ENCODE measurements at regions not wholly inside any gene's neighbourhood (a gene's known extent, or its start where the extent isn't known, plus 50 kb on each side); places are given as distances from the start of the nearest gene placed in this dataset.

DNA sequence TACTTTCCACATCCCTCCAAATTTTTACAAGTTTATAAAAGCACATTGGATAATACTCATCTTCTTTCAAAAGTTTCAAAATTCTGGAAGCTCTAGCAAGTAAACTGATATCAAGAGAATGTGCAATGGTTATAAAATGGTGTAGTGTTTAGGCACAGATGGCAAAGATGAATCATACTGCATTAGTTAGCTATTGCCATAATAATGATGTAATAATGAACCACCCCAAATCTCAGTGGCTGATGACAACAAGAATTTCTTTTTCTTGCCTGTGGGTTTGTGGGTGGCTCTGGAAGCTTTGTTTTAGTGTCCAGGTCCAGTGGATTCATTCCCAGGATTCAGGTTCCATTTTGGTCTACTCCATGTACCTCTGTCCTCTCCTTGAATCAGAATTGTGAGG lies 319.0 kb downstream of the BRINP1 start:
- DNase-seq = no peak

DNA sequence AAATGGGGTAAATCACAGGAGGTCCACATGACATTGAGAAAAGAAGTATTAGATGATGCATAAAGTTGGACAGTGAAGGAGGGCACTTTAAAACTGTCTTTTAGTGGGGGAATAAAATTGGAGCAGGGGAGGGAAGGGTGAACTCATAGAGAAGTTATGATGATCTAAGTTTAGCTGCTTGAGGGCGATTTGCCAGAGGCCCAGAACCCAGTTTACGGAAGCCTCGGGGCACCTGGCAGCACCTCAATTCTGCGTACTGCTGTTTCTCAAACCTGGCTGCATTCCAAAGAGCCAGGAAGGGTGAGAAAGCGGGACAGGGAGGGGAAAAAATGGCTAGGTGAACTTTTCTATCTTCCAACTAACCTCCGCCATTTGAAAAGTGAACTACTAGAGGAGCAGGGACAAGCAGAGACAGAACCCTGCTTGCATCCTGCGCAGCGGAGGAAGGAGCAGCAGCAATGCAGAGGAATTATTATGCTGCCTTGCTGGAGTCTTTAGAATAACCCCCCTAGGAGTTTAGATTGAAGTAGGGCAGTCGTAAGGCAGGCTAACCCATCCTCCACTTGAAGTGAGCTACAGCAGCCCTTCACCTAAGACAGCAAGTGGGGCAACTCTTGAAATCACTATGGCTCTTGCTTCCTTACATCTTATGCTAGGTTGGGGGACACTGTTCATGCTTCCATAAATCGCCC lies 316.8 kb downstream of the BRINP1 start:
- DNase-seq = no peak

DNA sequence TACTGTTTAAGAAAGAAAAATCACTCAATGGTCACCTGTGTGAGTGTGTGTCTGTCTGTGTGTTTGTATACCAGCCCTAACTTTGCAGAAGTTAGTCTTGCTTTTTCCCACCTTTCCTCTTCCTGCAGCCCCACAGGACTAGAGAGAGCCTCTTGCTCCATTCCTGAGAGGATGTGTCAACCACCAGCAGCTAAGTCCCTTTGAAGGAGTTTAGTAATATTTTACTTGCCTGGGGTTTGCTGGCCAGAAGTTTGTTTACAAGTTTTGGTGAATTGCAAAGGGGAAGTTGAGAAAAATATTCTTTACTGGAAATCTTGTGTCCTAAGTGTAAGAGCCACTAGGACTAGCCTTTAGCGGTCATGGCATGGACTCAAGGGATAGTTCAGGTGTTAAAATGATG lies 316.2 kb downstream of the BRINP1 start:
- no peak for DNase-seq

DNA sequence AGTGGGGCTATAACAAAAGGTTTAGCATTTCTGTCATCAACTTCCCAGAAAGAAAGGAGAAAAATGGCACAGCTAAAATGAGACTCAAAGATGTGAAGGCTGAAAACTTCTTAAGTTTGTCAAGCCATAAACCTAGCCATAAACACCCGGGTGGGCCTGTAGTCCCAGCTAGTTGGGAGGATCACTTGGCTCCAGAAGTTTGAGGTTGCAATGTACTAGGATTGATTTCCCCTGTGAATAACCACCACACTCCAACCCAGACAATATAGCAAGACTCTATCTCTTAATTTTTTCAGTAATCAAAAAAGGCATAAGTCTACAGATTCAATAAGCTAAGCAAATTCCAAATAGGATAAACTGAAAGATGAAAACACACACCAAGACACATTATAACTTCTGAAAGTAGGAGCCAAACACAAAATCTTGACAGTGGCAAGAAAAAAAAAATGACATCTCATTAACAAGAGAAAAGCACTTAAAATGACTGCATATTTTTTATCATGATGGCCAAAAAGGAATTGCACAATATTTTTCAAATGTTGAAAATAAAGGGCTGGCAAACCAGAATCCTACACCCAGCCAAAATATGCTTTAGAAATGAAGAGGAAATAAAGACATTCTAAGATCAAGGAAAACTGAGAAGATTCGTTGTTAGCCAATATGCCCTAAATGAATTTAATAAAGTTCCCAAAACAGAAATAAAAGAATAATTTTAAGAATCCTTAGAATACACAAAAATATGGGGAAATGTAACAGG lies 308.4 kb downstream of the BRINP1 start:
- DNase-seq = no peak

DNA sequence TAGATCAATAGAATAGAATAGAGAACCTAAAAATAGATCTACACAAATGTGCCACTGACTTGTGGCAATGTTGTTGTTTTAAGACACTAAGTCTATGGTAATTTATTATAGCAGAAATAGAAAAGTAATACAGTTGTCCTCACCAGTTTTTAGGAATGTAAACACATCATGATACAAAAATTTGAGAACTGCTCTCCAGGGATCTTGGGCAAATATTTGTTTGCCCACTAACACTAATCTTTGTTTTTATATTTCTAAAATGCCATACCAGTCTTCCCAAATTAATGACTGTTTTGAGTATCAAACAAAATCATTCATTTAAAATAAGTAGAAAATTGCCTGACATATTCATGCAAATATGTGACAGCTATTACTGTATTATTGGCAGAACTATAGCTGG lies 297.6 kb downstream of the BRINP1 start:
- DNase-seq = no peak

DNA sequence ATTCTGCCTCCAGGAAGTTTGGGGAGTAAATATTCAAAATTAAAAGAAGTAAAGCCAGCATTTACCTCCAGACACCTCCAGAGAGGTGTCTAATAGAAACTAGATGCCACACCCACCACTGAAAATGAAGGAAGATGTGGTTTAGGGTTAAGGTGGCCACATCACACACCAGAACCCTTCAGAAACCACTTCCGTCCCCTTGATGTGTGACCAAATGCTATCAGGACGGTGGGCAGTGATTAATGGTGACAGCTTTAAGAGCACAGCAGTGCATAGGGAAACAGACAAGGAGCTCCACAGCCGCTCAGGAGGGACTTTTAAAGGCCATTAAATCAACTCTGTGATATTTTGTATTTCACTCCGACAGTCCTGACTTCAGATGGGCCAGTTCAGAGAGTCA lies 295.2 kb downstream of the BRINP1 start:
- no peak for DNase-seq

DNA sequence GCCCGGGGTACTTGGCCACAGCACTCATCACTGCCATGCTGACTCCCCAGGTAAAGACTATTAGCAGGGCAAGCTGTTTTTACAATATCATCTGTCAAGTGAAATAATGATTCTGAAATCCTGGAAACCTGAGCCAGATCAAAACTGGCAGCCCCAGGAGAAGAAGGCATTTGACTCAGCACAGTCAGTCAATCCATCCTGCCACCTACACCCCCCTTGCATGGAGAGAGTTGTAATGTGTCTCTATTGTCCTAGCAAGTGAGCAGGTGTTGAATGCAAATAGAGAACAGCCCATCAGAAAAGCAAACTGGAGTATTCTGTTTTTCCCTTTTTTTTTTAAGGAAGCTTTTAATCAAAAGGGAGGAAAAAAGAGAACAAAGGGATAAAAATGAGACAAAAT lies 291.2 kb downstream of the BRINP1 start:
- no peak for DNase-seq

DNA sequence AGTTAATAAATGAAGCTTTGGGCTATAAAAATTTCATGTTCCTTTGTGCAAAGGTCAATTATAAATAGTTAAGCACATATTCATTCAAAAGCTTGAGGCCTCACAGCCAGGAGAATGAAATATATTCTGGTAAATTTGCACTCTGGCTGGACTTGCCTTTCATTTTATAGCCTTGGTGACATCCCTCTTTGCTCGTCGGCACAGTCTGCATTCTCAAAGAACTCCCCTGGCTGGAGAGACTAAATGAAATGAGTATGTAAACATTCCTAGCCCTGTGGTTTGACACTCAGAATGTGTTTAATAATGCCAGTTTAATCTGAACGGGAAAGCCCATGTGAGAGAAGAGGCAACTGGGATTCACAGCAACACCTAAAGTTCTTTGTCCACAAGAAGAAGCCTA lies 285.6 kb downstream of the BRINP1 start:
- no peak for DNase-seq

DNA sequence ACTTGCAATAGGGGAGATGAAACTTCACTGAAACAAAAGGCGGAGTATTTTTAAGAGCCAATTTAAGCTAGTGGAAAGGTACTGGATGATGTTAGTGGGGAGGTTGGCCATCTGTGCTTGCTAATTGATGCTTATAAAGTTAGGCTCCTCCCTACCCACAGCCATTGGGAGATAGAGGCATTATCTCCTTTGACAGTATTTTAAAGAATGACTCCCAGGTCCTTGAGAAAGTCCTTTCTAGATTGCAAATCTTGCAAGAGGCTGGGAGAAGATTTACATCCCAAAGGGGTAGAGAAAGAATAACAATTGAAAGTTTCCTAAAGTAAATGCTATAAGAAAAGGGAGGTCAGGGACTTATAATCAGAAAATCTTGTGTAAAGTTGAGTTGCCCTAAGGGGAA lies 282.6 kb downstream of the BRINP1 start:
- no peak for DNase-seq

DNA sequence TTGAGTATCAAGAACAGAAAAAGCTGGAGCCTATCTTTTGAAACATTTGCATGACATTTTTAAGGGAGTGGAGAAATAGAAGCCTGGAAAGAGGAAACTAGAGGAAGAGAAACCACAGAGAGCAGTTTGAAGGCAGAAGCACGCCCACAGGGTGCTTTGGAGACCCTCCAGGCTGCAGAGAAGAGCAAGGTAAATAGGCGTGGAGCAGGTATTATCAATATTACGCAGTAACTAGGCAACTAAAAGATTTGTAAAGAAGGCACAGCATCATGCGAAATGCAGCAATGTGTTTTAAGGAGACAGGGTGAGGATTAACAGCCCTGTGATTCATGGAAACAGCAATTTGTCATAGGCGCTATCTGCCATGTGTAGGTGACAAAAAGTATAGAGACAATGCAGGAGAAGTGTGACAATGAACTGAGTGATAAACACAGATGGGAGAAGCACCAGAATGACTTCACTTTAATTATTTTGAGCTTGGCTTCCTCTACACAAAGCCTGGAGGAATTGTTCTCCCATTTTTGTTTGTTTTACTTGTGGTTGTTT lies 281.2 kb downstream of the BRINP1 start:
- no peak for DNase-seq

DNA sequence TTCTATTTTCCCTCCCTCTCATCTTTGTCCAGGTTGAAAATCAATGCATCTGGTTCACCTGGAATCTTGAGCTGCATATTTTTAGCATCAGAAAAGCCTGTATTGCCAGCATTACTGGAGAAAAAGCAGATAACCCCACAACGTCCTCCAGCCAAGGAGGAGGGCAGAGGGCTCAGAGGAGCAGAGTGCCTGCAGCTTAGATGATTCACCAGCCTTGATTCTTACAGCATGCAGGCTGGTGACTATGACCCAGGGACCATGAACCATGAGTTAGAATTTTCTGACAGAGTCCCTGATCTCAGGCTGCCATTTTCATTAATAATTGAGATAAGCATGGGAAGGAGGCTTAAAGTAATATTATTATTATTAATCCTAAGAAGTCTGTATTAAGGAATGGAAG lies 278.2 kb downstream of the BRINP1 start:
- DNase-seq = no peak

DNA sequence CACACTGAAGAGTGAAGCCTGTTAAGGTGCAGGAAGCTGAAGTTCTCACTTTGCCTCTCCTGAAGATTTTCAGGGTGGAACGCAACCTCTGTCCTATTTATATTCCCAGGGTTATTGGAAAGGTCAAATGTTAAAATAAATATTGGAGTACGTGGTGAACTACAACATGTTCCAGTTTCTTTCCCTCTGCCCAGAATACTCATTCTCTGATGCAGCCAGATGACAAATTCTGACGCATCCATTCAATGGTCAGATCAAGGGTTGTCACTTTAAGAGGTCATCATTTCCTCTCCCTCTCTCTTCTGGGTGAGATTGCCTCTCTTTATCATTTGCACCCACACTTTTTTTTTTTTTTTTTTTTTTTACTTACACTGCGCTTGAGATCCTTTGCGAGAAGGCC lies 277.1 kb downstream of the BRINP1 start:
- no peak for DNase-seq

DNA sequence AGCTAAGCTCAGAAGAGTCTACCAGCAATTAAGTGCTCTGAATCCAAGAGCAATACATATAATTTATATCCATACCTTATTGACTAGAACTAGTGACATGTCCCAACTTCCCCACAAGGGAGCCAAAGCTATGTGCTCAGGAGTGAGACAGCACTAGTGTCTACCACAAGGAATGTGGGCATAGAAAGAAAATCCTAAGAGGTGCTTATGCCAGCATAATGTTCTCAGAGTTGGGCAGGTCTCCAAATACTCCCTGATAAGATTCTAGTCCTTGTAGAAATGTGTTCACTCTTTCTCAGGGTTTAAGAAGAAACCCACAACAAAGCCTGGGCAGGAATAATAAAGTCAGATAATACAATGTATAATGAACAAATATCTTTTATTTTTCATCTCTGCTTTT lies 275.1 kb downstream of the BRINP1 start:
- DNase-seq = no peak

DNA sequence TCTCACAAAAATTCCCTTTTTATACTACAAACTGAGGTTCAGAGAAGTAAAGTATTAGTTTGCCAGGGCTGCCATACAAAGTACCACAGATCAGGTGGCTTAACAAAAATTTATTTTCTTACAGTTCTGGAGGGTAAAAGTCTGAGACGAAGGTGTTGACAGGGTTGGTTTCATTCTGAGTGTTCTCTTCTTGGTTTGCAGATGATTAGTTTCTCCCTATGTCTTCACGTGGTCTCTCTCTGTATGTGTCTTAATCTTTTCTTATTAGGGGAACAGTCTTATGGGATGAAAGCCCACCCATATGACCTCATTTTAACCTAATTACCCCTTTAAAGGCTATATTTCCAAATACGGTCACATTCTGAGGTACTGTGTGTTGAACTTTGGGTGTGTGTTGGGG lies 274.2 kb downstream of the BRINP1 start:
- no peak for DNase-seq

DNA sequence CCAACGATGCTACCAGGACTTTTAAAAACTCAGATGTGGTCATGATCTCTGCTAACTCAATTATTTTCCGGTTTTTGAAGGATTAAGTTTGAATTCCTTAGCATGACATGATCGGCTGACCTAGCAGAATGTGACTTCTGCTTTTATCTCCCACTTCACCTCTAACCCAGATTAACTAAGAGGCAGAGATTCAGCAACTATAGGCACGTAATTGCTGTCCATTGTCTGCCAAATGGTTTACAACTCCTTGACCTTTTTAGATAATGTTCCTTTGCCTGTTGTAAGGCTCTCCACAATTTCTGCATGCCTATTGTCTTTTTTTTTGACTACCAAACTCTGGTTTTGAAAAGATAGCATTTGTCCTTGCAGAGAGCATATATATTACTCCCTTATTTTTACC lies 268.2 kb downstream of the BRINP1 start:
- no peak for DNase-seq

DNA sequence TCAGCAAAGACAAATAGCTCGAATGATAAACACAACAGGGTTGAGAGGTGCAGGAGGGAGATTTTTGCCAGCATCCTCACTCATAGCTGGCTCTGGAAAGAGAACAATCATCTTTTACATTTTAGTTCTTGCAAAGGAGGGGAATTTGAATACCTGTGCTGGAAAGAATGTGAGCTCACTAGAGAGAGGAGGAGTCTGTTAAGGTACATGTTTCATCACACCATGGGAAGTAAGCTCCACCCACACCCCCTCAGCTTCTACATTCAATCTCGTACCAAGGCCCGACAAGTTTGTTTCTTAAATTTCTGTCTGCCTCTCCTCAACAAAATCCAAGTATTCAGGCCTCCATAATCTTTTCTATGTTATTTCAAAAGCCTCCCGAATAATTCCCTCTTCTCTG lies 254.6 kb downstream of the BRINP1 start:
- no peak for DNase-seq

All from stimulated activated CD8-positive, alpha-beta memory T cell treated with anti-CD3 and anti-CD28 coated beads, Interleukin-4, amount 100 ng/mL, for 48 hours (primary cell).